GM23338 (cell line): ENCODE measurements at regions not wholly inside any gene's neighbourhood (a gene's known extent, or its start where the extent isn't known, plus 50 kb on each side); places are given as distances from the start of the nearest gene placed in this dataset.

ENCODE experiments used
- ATAC-seq: fragments of 200-7000 bp; cut with Tn5 transposase; 3 replicates; pipeline ENCODE4 v1.9.1; 2020
- DNase-seq: peaks from one replicate; pipeline ENCODE4 v3.0.0-alpha.2; 2015; ENCODE audit warnings: low spot score
- H2AFZ ChIP-seq: fragments of 200-600 bp; sonication (generic); 2 replicates; pipeline ENCODE4 v1.8.0; 2016; ENCODE audit warnings: antibody characterized with exemption, mild to moderate bottlenecking, moderate library complexity
- H3F3A ChIP-seq: fragments of 200-600 bp; sonication (generic); replicated peaks from 2 replicates; pipeline ENCODE4 v1.8.0; 2017; ENCODE audit warnings: antibody characterized with exemption, mixed run types, low read depth
- H3K27ac ChIP-seq: fragments of 200-600 bp; sonication (generic); 2 replicates; pipeline ENCODE4 v1.6.1; 2016; ENCODE audit warnings: low read depth
- H3K27me3 ChIP-seq: fragments of 200-600 bp; sonication (generic); 2 replicates; pipeline ENCODE4 v1.8.0; 2016; ENCODE audit warnings: mild to moderate bottlenecking, mixed run types, moderate library complexity; ENCODE audit not compliant: insufficient read depth
- H3K36me3 ChIP-seq: fragments of 200-600 bp; sonication (generic); 2 replicates; pipeline ENCODE4 v1.8.0; 2016; ENCODE audit warnings: mild to moderate bottlenecking; ENCODE audit not compliant: insufficient read depth
- H3K4me1 ChIP-seq: fragments of 200-600 bp; sonication (generic); 2 replicates; pipeline ENCODE4 v1.8.0; 2016; ENCODE audit warnings: mild to moderate bottlenecking, moderate library complexity; ENCODE audit not compliant: insufficient read depth
- H3K4me2 ChIP-seq: fragments of 200-600 bp; sonication (generic); 2 replicates; pipeline ENCODE4 v1.7.1; 2017; ENCODE audit warnings: mixed run types
- H3K4me3 ChIP-seq: fragments of 200-600 bp; sonication (generic); 2 replicates; pipeline ENCODE4 v1.6.1; 2016; ENCODE audit warnings: mixed run types
- H3K79me2 ChIP-seq: fragments of 200-600 bp; sonication (generic); replicated peaks from 2 replicates; pipeline ENCODE4 v1.8.0; 2017; ENCODE audit warnings: mild to moderate bottlenecking; ENCODE audit not compliant: insufficient read depth
- H3K9me2 ChIP-seq: fragments of 200-600 bp; sonication (generic); 2 replicates; pipeline ENCODE4 v1.8.0; 2017; ENCODE audit not compliant: insufficient read depth
- H4K20me1 ChIP-seq: fragments of 200-600 bp; sonication (generic); replicated peaks from 2 replicates; pipeline ENCODE4 v1.8.0; 2017; ENCODE audit warnings: mild to moderate bottlenecking; ENCODE audit not compliant: insufficient read depth
- H3K27ac Mint-ChIP-seq: 2 replicates; pipeline ENCODE4 v1.8.0; 2020; ENCODE audit warnings: inconsistent platforms, mild to moderate bottlenecking, moderate library complexity, mixed read lengths
- H3K27me3 Mint-ChIP-seq: 3 replicates; pipeline ENCODE4 v1.8.0; 2022; ENCODE audit warnings: low read depth, mild to moderate bottlenecking, moderate library complexity, mixed read lengths, inconsistent platforms; ENCODE audit not compliant: insufficient read depth, poor library complexity
- H3K36me3 Mint-ChIP-seq: 3 replicates; pipeline ENCODE4 v1.8.0; 2021; ENCODE audit warnings: low read depth, mild to moderate bottlenecking, inconsistent platforms, moderate library complexity, mixed read lengths
- H3K4me1 Mint-ChIP-seq: 3 replicates; pipeline ENCODE4 v1.8.0; 2020; ENCODE audit warnings: mild to moderate bottlenecking, inconsistent platforms, mixed read lengths
- H3K4me3 Mint-ChIP-seq: 3 replicates; pipeline ENCODE4 v1.8.0; 2021; ENCODE audit warnings: moderate library complexity, mild to moderate bottlenecking, inconsistent platforms, mixed read lengths
- H3K9me3 Mint-ChIP-seq: 3 replicates; pipeline ENCODE4 v1.8.0; 2020; ENCODE audit warnings: moderate library complexity, mild to moderate bottlenecking, inconsistent platforms, mixed read lengths
- CREB1 ChIP-seq: fragments of 250-450 bp; sonication (Bioruptor Pico); IDR thresholded peaks from 2 replicates; pipeline ENCODE4 v1.5.0; 2020; ENCODE audit warnings: low read depth, mild to moderate bottlenecking, moderate library complexity
- POLR2AphosphoS5 ChIP-seq: IDR thresholded peaks from 2 replicates; pipeline ENCODE4 v1.6.1; 2016; ENCODE audit warnings: antibody characterized with exemption, low read depth
- REST ChIP-seq: IDR thresholded peaks from one replicate; pipeline ENCODE4 v1.6.1; 2018; ENCODE audit warnings: antibody characterized with exemption; ENCODE audit not compliant: unreplicated experiment

- H3K79me2 ChIP-seq = no peaks in the 10 kb centered on the region
- peak overlapping the region; percentile 0; the same call in 1 of the 2 replicates for H3K27ac ChIP-seq
- no peaks in the 10 kb centered on the region for H3K9me2 ChIP-seq
- H3F3A ChIP-seq = peaks cover 22% of the 10 kb centered on the region
- peaks cover 51% of the 10 kb centered on the region for H3K4me1 ChIP-seq
- peaks cover 18% of the 10 kb centered on the region for H3K36me3 Mint-ChIP-seq
- H3K27me3 ChIP-seq = peaks cover 8% of the 10 kb centered on the region; the same call in 1 of the 2 replicates
- DNase-seq (peak; percentile 53), ATAC-seq (peak; percentile 55)
- H2AFZ ChIP-seq = no peak overlapping the region
- H3K4me3 Mint-ChIP-seq = peak overlapping the region; percentile 17; the same call in 1 of the 3 replicates
- H3K9me3 Mint-ChIP-seq = no peaks in the 10 kb centered on the region; the same call in 2 of the 3 replicates
- no peak overlapping the region for H3K4me3 ChIP-seq
- H3K27ac Mint-ChIP-seq = peak overlapping the region; percentile 76
- H4K20me1 ChIP-seq = no peaks in the 10 kb centered on the region; the same call in 1 of the 2 replicates
- peaks cover under 1% of the 10 kb centered on the region; the same call in 1 of the 2 replicates for H3K36me3 ChIP-seq
- H3K4me2 ChIP-seq = peak overlapping the region; percentile 19
- H3K27me3 Mint-ChIP-seq = peaks cover 7% of the 10 kb centered on the region
- peaks cover 52% of the 10 kb centered on the region for H3K4me1 Mint-ChIP-seq
- TF ChIP-seq POLR2AphosphoS5 (peak; percentile 24), REST (no peak)
Measured at GRCh38 chr1:223010582-223011504, 132.2 kb downstream of the TLR5 start.

GRCh38 chr1:223011505-223011856 lies 131.6 kb downstream of the TLR5 start:
- Mint-ChIP-seq H3K36me3 (peaks cover 25% of the 10 kb centered on the region), H3K27me3 (peaks cover 9% of the 10 kb centered on the region), H3K4me1 (peaks cover 56% of the 10 kb centered on the region), H3K9me3 (peaks cover 1% of the 10 kb centered on the region; the same call in 1 of the 3 replicates), H3K27ac (no peak overlapping the region; the same call in 1 of the 2 replicates), H3K4me3 (no peak overlapping the region)
- Histone ChIP-seq H3K4me1 (peaks cover 54% of the 10 kb centered on the region), H2AFZ (no peak overlapping the region), H4K20me1 (no peaks in the 10 kb centered on the region; the same call in 1 of the 2 replicates), H3K27me3 (peaks cover 8% of the 10 kb centered on the region; the same call in 1 of the 2 replicates), H3K9me2 (no peaks in the 10 kb centered on the region), H3K79me2 (no peaks in the 10 kb centered on the region), H3K4me3 (no peak overlapping the region), H3K4me2 (peak overlapping the region; percentile 19), H3K36me3 (peaks cover 7% of the 10 kb centered on the region), H3F3A (peaks cover 28% of the 10 kb centered on the region), H3K27ac (no peak overlapping the region; the same call in 1 of the 2 replicates)
- no peak; the same call in 2 of the 3 replicates for ATAC-seq
- DNase-seq = no peak
- TF ChIP-seq POLR2AphosphoS5 (peak; percentile 47), CREB1 (CRISPR knock-in tag) (no peak)
